GM21381 (cell line): ENCODE measurements at regions not wholly inside any gene's neighbourhood (a gene's known extent, or its start where the extent isn't known, plus 50 kb on each side); places are given as distances from the start of the nearest gene placed in this dataset.
A peak's percentile ranks its signal among the peaks of the same experiment; 100 is the strongest.
"Not testable (repeated sequence)": the region's sequence is repeated elsewhere in the genome, so short reads cannot be mapped to it uniquely, and the experiment has no call there.

ENCODE experiments used
- ATAC-seq: cut with Tn5 transposase; IDR thresholded peaks from one replicate; pipeline ENCODE4 v1.9.1; 2021; ENCODE audit warnings: mild to moderate bottlenecking, moderate library complexity; ENCODE audit not compliant: unreplicated experiment

DNA sequence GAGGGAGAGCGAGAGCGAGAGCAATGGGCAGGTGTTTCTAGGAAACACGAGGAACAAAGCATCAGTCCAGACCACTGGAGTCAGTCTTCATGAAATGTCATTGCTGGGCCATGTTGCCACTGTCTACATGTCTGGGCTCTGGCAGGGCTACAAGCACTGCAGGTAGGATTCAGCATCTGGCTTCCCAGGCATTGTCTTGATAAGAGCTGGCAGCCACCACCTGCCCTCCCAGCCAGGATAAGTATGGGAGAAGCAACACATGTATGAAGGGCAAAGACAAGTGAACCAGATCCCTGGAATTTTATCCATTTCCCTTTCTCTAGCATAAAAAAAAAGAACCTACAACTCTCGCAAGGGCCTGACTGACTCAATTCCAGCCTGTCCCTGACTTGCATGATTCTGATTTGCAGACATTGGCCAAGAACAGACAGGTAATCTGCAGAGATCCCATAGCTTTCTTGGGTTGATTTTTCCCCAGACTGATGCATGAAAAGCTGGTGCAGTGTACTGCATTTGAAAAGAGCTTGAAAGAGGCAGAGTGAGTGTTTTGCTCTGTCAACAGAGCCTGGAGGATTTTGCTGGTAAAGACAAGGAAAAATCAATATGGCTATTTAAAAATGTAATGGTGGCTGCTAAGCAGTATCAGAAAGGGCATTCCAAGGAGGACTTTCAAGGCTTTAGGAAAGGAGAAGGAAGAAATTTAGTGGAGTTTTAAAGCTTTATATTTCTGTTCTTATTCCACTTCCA, 157.2 kb upstream of the MYRIP start:
- no peak for ATAC-seq

DNA sequence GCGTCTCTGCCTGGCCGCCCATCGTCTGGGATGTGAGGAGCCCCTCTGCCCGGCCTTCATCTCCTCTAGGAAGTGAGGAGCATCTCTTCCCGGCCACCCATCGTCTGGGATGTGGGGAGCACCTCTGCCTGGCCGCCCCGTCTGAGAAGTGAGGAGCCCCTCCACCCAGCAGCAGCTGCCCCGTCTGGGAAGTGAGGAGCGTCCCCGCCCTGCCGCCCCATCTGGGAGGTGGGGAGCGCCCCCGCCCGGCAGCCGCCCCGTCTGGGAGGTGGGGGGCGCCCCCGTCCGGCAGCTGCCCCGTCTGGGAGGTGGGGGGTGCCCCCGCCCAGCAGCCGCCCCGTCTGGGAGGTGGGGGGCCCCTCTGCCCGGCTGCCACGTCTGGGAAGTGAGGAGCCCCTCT, 153.7 kb upstream of the MYRIP start:
- not testable (repeated sequence) for ATAC-seq

DNA sequence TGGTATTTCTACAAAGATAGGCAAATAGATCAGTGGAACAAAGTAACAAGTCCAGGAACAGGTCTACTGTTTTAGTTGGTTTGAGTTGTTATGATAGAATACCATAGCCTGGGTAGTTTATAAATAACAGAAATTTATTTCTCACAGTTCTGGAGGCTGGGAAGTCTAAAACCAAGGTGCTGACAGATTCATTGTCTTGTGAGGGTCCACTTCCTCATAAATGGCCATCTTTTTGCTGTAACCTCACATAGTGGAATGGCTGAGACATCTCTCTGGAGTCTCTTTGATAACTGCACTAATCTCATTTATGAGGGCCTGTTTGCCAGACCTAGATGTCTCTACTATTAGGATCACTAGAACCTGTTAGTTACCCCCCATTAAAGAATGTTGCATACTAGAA, 152.3 kb upstream of the MYRIP start:
- no peak for ATAC-seq

DNA sequence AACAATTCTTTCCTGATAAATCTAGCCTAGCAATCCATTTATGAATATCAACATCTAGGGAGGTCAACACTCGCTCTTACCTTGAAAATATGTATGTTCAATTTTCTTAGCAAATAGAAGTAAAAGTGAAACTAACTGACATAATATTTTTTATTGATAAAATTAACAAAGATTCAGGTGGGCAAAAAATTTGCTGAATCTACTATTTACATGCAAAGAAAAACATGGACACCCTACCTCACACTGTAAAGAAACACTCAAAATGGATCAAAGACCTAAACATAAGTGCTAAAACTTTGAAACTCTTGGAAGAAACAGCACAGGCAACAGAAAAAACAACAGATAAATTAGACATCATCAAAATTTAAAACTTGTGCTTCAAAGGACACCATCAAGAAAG, 151.6 kb upstream of the MYRIP start:
- ATAC-seq, result no peak

DNA sequence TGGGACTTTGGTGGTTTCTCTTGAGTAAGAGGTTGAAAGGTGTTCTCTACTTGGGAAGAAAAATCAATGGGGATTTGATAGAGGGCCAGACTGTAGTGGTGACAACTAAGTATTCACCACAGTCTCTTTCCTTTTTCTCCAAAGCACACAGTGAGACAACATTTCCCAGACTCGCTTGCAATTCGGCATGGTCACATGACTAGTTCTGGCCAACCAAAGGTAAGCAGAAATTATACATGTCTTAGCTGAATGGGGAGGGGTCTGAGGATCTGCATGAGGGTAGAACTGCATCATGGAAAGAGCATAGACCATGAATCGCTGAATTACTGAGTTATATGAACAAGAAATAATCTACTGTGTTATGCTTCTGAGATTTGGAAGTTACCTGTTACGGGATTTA, 144.5 kb upstream of the MYRIP start:
- ATAC-seq, result no peak

DNA sequence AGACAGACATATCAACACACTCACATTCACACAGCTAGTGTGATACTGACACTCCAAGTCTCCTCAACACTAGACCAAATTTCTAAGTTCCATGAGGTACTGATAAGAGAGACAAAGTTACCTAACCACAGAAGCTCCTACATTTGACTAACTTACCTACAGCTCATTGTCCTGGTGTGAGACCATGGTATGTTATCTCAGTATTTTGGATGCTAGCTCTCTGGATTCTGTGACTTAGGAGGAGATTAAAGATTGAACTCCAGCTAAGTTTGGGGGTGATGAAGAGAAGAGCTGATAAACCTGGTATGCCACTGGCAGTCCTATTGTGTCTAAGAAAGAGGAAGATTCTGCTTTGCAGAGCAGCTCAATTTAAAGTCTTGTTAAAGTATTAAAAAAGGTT, 144.0 kb upstream of the MYRIP start:
- ATAC-seq, result no peak

DNA sequence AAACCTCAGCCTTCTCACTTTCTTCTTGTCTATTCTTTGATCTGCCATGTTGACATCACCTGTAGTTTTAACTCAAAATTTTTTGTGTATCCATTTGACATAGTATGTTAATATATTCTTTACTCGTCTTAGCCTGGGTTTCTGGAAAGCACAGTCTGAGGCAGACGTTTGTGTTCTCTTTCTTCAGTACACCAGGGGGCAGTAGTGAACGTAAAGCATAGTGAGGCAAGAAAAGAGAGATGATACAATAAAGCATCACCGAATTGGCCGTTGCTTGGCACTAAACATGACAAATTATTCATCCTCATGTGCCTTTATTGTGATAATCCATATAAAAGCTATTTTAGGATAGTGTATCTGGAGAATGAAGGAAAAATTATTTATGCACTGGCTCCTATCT, 141.0 kb upstream of the MYRIP start:
- peak; percentile 55 for ATAC-seq

DNA sequence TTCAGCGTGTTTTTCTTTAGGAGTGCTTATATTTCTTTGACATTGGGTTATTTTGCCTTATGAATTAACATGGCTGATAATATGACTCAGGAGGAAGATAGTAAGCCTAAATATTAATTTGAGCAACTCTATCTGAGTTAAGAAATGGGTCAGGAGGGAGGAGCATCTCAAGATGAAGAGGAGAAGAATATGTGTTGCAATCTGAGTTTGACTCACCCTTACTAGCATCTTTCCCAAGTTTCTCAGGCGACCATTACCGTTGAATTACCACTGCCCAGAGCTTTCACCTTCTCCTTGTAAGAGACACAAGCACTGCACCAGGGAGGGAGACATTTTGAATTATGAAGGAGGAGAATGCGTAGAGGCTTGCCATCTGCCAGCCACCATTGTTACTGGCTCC, 138.3 kb upstream of the MYRIP start:
- ATAC-seq, result no peak

DNA sequence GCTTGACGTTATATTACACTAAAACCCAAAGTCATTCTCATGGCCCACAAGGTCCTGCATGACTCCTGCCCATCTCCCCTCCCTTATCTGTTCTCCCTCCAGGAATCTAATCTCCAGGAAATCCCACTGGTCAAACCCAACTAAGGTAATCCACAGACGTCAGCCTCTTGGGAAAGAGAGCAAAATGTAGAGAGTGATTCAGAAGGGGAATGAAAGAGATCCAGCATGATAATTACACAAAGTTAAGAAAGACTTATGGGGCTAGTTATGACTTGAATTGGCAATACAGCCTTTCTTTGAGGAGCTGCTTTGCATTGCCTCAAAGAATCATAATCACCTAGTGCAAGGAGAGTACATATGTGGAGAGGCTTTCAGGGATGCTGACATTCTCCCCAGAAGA, 137.8 kb upstream of the MYRIP start:
- no peak for ATAC-seq

DNA sequence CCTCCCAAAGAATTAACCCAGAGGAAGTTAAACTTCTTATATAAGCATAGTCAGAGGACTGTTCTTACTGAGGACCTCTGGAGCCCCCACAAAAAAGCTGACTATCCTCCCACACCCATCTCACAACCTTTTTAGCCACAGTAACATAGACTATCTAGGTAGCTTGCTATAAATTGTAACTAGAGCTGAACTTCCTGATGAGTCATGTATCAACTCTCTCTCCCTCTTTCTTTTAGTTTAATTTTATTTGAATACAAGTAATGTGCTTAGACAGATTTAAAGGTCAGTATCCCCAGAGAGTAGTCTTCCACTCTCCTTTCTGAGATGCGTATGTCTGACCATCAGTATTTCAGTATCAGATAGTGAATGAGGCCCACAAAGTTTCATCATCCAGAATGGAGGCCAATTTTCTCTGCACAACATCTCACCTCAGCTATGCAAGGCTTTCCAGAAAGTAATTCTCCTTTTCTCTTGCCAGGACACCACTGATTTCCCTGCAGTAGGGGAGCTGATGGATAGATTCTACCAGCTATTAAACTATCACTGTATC, 104.0 kb upstream of the MYRIP start:
- no peak for ATAC-seq

DNA sequence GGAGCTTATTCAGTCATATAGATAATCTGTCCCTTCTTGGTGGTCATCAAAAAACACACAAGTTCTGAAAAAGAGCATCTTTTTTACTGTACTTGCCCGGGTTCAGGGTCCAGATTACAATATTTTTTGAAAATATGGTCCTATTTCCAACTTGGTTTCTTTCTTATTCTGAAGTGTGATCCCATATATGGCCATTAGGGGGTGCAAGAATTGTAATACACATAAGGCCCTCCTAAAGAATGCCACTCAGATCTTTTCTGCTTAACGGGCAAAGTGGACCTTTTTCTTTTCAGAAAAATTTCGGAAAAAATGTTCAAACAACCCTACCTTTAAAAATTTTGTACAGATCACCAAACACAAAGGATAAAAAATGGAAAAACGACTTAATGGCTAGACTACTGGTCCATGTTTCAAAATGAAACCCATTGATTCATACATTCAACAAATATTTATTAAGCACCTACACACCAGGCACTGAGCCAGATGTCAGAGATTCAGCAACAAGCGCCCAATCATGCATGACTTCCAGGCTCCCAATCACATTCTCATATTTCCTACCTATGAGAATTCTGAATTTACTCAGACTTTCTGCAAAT, 102.0 kb upstream of the MYRIP start:
- ATAC-seq, result no peak

DNA sequence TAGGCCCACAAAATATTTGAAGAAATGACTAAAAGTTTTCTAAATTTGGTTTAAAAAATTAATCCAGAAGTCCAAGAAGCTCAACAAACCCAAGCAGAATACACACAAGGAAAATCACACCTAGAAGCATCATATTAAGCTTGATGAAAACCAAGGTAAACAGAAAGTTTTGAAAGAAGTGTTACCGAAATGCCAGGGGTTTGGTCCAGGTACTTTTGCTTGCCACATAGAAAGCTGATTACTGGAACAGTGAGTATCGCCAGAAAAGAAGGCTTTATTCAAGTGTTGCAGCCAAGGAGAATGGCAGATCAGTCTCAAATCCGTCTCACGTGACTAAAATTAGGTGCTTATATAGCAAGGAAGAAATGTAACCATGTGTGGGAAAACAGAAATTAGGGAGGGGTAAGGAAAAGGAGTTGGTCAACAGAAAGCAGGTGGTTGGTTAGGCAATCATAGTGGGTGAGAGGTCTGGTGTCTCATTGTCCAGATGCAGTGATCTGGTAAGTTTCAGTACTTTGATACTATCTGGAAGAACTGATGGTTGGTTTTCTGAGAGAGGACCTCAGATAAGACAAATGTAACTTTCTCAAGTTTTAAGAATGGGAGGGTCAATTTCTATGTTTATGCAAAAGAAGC, 96.9 kb upstream of the MYRIP start:
- ATAC-seq, result no peak

DNA sequence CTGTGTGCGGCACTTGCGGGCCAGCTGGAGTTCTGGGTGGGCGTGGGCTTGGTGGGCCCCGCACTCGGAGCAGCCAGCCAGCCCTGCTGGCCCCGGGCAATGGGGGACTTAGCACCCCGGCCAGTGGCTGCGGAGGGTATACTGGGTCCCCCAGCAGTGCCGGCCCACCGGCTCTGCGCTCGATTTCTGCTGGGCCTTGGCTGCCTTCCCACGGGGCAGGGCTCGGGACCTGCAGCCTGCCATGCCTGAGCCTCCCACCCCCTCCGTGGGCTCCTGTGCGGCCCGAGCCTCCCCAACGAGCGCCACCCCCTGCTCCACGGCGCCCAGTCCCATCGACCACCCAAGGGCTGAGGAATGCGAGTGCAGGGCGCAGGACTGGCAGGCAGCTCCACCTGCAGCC, 96.1 kb upstream of the MYRIP start:
- not testable (repeated sequence) for ATAC-seq

DNA sequence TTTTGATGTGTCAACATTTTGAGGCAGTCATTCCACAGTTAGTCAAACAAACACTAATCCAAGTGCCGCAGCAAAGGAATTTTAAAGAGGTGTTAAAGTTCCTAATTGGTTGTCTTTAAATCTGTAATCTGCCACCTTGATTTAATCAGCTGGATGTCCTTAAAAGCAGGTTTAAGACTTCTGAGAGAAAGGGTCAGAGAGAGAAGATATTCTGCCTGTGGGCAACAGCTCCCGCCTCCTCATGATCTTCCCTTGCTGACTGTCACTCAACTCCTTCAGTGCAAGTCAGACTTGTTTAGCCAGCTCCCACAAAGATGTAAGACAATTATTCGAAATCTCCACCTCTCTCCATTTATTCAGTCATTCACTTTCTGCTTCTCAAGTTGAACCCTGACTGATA, 92.6 kb upstream of the MYRIP start:
- ATAC-seq, result no peak

DNA sequence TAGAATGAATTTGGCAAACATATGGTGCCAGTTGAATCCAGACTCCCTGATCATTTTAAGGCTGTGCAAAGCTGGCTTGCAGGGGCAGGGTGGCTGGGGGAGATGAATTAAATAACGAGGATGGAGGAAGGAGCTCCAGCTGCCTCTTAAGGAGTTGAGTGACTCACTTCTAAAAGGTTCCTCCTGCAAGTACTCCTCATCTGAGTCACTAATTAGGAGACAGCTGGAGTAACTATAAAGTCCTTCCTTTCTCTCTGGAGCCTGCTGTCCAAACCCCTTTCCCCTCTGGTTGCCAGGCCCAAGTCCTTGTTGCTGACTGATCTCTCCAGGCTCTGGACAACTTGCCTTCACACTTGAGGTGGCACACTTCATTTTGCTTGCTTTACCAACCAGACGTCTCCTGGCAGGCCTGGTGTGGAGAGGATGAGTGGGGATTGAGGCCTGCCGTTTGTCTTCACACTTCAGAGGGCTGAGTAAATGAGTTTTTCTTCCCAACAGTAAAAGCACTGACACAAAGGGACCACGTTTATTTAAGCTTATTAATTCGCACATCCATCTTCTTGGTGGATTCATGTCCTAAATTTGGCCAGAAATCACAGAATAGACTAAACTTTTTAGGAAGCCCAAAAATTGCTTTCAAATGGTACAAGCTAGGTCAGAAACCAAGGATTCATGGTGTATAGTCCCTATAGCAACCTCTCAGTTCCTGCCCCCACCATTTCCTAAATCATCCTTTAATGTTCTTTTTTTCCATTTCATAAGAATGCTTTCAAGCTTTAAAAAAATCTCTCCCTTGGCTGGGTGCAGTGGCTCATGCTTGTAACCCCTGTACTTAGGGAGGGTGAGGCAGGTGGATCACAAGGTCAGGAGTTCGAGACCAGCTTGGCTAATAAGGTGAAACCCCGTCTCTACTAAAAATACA, 90.5 kb upstream of the MYRIP start:
- no peak for ATAC-seq

DNA sequence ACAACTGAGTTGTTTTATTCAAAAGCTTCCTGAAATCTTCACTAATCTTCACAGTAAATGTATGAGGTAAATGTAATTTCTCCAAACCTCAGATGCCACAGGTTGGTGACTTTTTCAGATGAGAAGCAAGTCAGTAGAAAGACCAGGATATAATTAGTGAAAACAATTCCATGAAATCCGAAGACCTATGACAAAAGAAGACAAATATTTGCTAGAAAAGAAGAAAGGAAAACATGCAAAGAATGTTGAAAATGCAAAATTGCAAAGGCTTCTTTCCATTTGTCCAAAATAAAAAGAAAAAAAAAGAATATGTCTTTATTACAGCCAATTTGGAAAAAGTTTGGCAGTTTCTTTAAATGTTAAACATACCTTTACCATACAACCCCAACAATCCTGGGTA, 88.3 kb upstream of the MYRIP start:
- ATAC-seq, result no peak

DNA sequence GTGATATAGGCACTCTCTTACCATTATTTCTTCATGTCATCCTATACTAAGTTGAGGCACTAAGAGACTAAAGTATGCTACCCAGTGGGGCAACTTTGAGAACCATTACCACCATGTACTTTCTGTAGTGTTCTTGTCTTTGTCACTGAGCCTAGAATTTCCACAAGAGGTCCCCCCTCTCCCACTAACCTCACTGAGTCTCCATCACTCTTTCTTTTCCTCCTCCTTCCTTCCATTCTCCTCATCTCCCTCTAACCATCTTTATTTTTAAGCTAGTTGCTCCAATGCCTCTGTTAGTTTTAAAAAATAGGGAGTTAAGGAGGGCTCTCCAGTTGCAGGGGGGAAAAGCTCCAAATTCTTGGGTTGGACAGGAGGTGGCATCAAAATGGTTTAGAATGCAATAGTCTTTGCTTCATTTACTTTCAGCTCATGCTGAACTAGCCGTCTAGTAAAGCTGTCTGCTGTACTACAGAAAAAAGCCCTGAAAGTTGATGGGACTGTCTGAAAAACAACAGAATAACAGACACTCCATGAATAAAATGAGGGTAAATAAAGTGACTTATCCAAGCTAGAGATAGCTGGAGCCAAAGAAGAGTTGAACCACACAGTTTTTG, 85.1 kb upstream of the MYRIP start:
- no peak for ATAC-seq

DNA sequence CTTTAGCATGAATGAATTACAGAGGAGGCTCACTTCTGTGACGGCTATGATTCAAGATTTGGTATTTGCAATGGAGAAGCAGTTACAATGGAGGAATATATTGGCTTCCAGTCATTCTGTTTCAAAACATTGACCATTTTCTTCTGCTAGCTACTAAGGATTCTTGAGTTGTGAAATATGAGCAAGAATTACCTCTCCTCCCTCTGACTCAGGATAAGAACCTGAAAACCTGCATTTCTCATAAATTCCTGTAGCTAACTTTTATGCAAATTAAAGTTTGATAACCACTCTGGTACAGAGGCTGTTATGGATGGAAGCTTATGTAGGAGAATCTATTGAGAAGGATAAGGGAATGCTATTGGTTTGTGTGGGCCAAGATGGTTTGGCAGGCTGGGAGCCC, 84.1 kb upstream of the MYRIP start:
- ATAC-seq, result no peak

DNA sequence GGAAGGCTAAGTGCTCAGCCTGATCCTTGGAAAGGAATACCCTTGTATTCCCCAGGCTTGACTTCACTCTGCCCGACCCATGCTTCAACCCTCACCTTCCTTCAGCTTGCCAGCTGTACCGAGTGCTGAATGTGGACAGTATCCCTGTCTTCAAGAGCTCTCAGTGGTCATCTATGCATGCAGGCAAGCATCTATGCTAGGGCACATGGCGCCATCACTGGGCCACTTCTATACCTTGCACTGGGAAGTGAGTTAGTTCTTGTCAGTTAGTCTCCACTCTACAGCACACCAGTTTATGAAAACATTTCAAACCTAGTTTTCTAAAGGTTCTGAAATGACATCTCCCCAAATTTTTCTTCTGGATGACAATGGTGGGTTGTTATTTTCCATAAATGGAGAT, 82.0 kb upstream of the MYRIP start:
- no peak for ATAC-seq

DNA sequence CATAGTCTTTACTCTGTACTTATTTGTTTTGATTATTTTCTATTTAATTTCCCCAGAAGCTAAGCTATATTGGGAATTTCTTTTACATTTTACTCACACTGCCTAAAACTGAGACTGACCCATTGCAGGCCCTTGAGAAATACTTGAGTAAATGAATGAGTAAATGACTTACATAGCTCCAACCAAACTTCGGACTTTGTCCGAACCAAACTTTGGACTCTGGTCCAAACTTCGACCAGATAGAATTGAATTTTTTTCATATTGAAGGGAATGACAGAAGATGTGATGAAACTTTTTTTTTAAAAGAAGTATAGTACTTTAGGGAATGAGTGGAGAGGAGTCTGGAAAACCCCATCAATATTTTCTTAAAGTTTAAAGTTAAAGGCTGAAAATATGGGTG, 75.6 kb upstream of the MYRIP start:
- ATAC-seq, result no peak

DNA sequence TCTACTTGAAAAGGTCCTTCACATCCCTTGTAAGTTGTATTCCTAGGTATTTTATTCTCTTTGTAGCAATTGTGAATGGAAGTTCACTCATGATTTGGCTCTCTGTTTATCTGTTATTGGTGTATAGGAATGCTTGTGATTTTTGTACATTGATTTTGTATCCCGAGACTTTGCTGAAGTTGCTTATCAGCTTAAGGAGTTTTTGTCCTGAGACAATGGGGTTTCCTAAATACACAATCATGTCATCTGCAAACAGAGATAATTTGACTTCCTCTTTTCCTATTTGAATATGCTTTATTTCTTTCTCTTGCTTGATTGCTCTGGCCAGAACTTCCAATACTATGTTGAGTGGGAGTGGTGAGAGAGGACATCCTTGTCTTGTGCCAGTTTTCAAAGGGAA, 69.8 kb upstream of the MYRIP start:
- not testable (repeated sequence) for ATAC-seq
